DND-41 (cell line): ENCODE measurements at regions not wholly inside any gene's neighbourhood (a gene's known extent, or its start where the extent isn't known, plus 50 kb on each side); places are given as distances from the start of the nearest gene placed in this dataset.

Experiments
- ATAC-seq: fragments of 200-7000 bp; cut with Tn5 transposase; 3 replicates; pipeline ENCODE4 v1.9.1; 2021; ENCODE audit warnings: low read depth; ENCODE audit not compliant: insufficient read depth
- DNase-seq: peaks from one replicate; pipeline ENCODE4 v3.0.0-alpha.2; 2020
- H2AFZ ChIP-seq: 2 replicates; pipeline ENCODE4 v1.6.0; 2012; ENCODE audit warnings: low read depth, low read length
- H3K27ac ChIP-seq: 2 replicates; pipeline ENCODE4 v1.5.1; 2012; ENCODE audit warnings: low read length, inconsistent platforms
- H3K27me3 ChIP-seq: fragments of 200-600 bp; sonication (generic); 2 replicates; pipeline ENCODE4 v1.6.0; 2012; ENCODE audit warnings: low read length, mild to moderate bottlenecking, inconsistent platforms; ENCODE audit not compliant: insufficient read depth, poor library complexity
- H3K36me3 ChIP-seq: 2 replicates; pipeline ENCODE4 v1.5.1; 2012; ENCODE audit warnings: low read length, inconsistent platforms; ENCODE audit not compliant: insufficient read depth
- H3K4me1 ChIP-seq: 2 replicates; pipeline ENCODE4 v1.5.1; 2012; ENCODE audit warnings: mild to moderate bottlenecking, low read length; ENCODE audit not compliant: insufficient read depth
- H3K4me2 ChIP-seq: 2 replicates; pipeline ENCODE4 v1.6.0; 2012; ENCODE audit warnings: mild to moderate bottlenecking, moderate library complexity, low read length, inconsistent platforms; ENCODE audit not compliant: insufficient read depth
- H3K4me3 ChIP-seq, 2 experiments: fragments of 200-600 bp in 1 of 2; shearing (Covaris generic) in 1 of 2; 2 replicates each; pipeline ENCODE4 v1.5.1; 2012 to 2016; ENCODE audit warnings: inconsistent platforms in 2 of 2, low read length in 2 of 2, mild to moderate bottlenecking in 2 of 2, low read depth in 1 of 2, moderate library complexity in 1 of 2
- H3K79me2 ChIP-seq: 2 replicates; pipeline ENCODE4 v1.6.0; 2012; ENCODE audit warnings: low read length, inconsistent platforms; ENCODE audit not compliant: insufficient read depth
- H3K9ac ChIP-seq: 2 replicates; pipeline ENCODE4 v1.6.0; 2012; ENCODE audit warnings: low read depth, mild to moderate bottlenecking, inconsistent platforms, low read length, moderate library complexity
- H3K9me3 ChIP-seq: 2 replicates; pipeline ENCODE4 v1.5.1; 2012; ENCODE audit warnings: low read length, moderate library complexity, mild to moderate bottlenecking, inconsistent platforms; ENCODE audit not compliant: insufficient read depth, severe bottlenecking
- H4K20me1 ChIP-seq: 2 replicates; pipeline ENCODE4 v1.6.0; 2012; ENCODE audit warnings: low read length; ENCODE audit not compliant: insufficient read depth
- EZH2 ChIP-seq: IDR thresholded peaks from 3 replicates; pipeline ENCODE4 v1.6.1; 2012; ENCODE audit warnings: borderline replicate concordance, low read depth, mild to moderate bottlenecking, moderate library complexity, low read length, inconsistent platforms; ENCODE audit not compliant: severe bottlenecking
- TF ChIP-seq, protein P1 (sequence below): IDR thresholded peaks from 2 replicates; pipeline ENCODE4 v1.5.1; 2012; ENCODE audit warnings: borderline replicate concordance, low read length, moderate library complexity, mild to moderate bottlenecking; ENCODE audit not compliant: poor library complexity, severe bottlenecking; ENCODE audit errors: extremely low read depth

GRCh38 chr12:18932715-18933114 is 194.8 kb downstream of the CAPZA3 start:
- ATAC-seq (no peak), DNase-seq (no peak)
- no peak for TF ChIP-seq EZH2
- TF ChIP-seq, protein P1, sequence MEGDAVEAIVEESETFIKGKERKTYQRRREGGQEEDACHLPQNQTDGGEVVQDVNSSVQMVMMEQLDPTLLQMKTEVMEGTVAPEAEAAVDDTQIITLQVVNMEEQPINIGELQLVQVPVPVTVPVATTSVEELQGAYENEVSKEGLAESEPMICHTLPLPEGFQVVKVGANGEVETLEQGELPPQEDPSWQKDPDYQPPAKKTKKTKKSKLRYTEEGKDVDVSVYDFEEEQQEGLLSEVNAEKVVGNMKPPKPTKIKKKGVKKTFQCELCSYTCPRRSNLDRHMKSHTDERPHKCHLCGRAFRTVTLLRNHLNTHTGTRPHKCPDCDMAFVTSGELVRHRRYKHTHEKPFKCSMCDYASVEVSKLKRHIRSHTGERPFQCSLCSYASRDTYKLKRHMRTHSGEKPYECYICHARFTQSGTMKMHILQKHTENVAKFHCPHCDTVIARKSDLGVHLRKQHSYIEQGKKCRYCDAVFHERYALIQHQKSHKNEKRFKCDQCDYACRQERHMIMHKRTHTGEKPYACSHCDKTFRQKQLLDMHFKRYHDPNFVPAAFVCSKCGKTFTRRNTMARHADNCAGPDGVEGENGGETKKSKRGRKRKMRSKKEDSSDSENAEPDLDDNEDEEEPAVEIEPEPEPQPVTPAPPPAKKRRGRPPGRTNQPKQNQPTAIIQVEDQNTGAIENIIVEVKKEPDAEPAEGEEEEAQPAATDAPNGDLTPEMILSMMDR = no peak
- Histone ChIP-seq H3K4me3 (no peak overlapping the region), H3K9me3 (no peaks in the 10 kb centered on the region), H3K4me1 (no peaks in the 10 kb centered on the region), H3K9ac (no peak overlapping the region), H3K4me2 (no peak overlapping the region), H3K36me3 (no peaks in the 10 kb centered on the region), H4K20me1 (no peaks in the 10 kb centered on the region), H3K27ac (no peak overlapping the region), H3K27me3 (no peaks in the 10 kb centered on the region), H3K79me2 (no peaks in the 10 kb centered on the region), H2AFZ (no peak overlapping the region)

- Histone ChIP-seq H3K9ac (no peak overlapping the region), H3K27me3 (peaks cover 4% of the 10 kb centered on the region), H3K36me3 (no peaks in the 10 kb centered on the region), H3K27ac (no peak overlapping the region), H3K4me1 (no peaks in the 10 kb centered on the region), H2AFZ (no peak overlapping the region), H3K9me3 (no peaks in the 10 kb centered on the region), H3K4me3 (no peak overlapping the region), H3K4me2 (no peak overlapping the region), H3K79me2 (no peaks in the 10 kb centered on the region), H4K20me1 (no peaks in the 10 kb centered on the region)
- TF ChIP-seq EZH2 = no peak
- TF ChIP-seq, protein P1 = no peak
- ATAC-seq (no peak), DNase-seq (no peak)
Measured at GRCh38 chr12:18935371-18935965, 194.1 kb upstream of the PLEKHA5 start.

GRCh38 chr12:18939051-18939450 is 190.5 kb upstream of the PLEKHA5 start:
- ATAC-seq (no peak), DNase-seq (no peak)
- H3K79me2 ChIP-seq = no peaks in the 10 kb centered on the region
- no peaks in the 10 kb centered on the region for H3K36me3 ChIP-seq
- H4K20me1 ChIP-seq = no peaks in the 10 kb centered on the region
- H3K9ac ChIP-seq = no peak overlapping the region
- no peak for TF ChIP-seq EZH2
- TF ChIP-seq, protein P1 = no peak
- no peaks in the 10 kb centered on the region for H3K4me1 ChIP-seq
- H3K9me3 ChIP-seq = no peaks in the 10 kb centered on the region
- H2AFZ ChIP-seq = no peak overlapping the region
- H3K4me2 ChIP-seq = no peak overlapping the region
- H3K27ac ChIP-seq = no peak overlapping the region
- peaks cover 4% of the 10 kb centered on the region for H3K27me3 ChIP-seq
- no peak overlapping the region for H3K4me3 ChIP-seq

GRCh38 chr12:18942669-18943068 is 186.9 kb upstream of the PLEKHA5 start:
- no peaks in the 10 kb centered on the region for H3K4me1 ChIP-seq
- no peaks in the 10 kb centered on the region for H3K9me3 ChIP-seq
- H4K20me1 ChIP-seq = no peaks in the 10 kb centered on the region
- H3K79me2 ChIP-seq = no peaks in the 10 kb centered on the region
- TF ChIP-seq, protein P1 = no peak
- TF ChIP-seq EZH2 = no peak
- no peak overlapping the region for H2AFZ ChIP-seq
- no peak overlapping the region for H3K4me3 ChIP-seq
- peaks cover 4% of the 10 kb centered on the region for H3K27me3 ChIP-seq
- ATAC-seq (no peak), DNase-seq (no peak)
- H3K36me3 ChIP-seq = no peaks in the 10 kb centered on the region
- no peak overlapping the region for H3K9ac ChIP-seq
- no peak overlapping the region for H3K27ac ChIP-seq
- H3K4me2 ChIP-seq = no peak overlapping the region
